ENCODE measurements at regions not wholly inside any gene's neighbourhood (a gene's known extent, or its start where the extent isn't known, plus 50 kb on each side); places are given as distances from the start of the nearest gene placed in this dataset.

- TF ChIP-seq SRF (IDR thresholded peaks at IDR 0.05; ENCODE audit: low read depth in 2 of 2, low read length in 2 of 2) (no peak), KAT2A (conservative IDR thresholded peaks at IDR 0.05; ENCODE audit: control insufficient read depth, low read depth, low read length) (no peak), PKNOX1 (IDR thresholded peaks at IDR 0.05) (no peak), JUND (IDR thresholded peaks at IDR 0.05; ENCODE audit: low read depth, low read length) (no peak)
- Histone ChIP-seq H2AFZ (ENCODE audit: control insufficient read depth, low read depth, low read length) (no peak overlapping the region), H4K20me1 (ENCODE audit: control insufficient read depth, insufficient read depth) (no peaks in the 10 kb centered on the region), H3K27ac (ENCODE audit: control insufficient read depth, insufficient read depth) (no peak overlapping the region), H3K4me2 (ENCODE audit: control insufficient read depth, insufficient read depth) (no peak overlapping the region), H3K79me2 (ENCODE audit: control insufficient read depth, insufficient read depth, low read length) (no peaks in the 10 kb centered on the region), H3K36me3 (ENCODE audit: control insufficient read depth in 2 of 2, insufficient read depth in 2 of 2, low read length in 1 of 2) (no peaks in the 10 kb centered on the region), H3K9me3 (replicated peaks; ENCODE audit: control insufficient read depth, insufficient read depth, low read length) (no peaks in the 10 kb centered on the region; the same call in 2 of the 3 replicates), H3K27me3 (replicated peaks in 1 of 2; ENCODE audit: control insufficient read depth in 2 of 2, insufficient read depth in 2 of 2, low read length in 1 of 2) (no peaks in the 10 kb centered on the region), H3K4me1 (ENCODE audit: control insufficient read depth, insufficient read depth, low read length) (no peaks in the 10 kb centered on the region), H3K4me3 (no peak overlapping the region), H3K9ac (ENCODE audit: control insufficient read depth, insufficient read depth, low read length) (no peak overlapping the region)
- 0% methylated on average over 1 of the region's 1 CpG for WGBS (ENCODE audit: insufficient coverage, insufficient replicate concordance, low lambda C conversion rate, missing lambda C conversion rate)
- no peak for FAIRE-seq
- BruUV-seq (replicated peaks), result no TSS peak
- intact Hi-C loops (cut with micrococcal nuclease; ENCODE audit: unreplicated experiment), result no loop called here
- RAD21 ChIA-PET (ENCODE audit: unreplicated experiment), result no interaction called here
- SMC1A ChIA-PET (ENCODE audit: uncharacterized antibody, unreplicated experiment), result interaction anchor here (0.7 to 1.3 kb wide), 2 partner anchors 11 to 1051 kb away, joined by 3 read pairs; no protein-coding TSS in a partner anchor
- POLR2A ChIA-PET, result no interaction called here
- in situ Hi-C loops (cut with MboI), result no loop called here
- CTCF ChIA-PET, result no interaction called here
- ATAC-seq, result no peak
- DNase-seq (ENCODE audit: low read depth, low spot score), result no peak
These were observed 275.4 kb upstream of the SFRP2 start for GRCh38 chr4:154064244-154064643.

- DNase-seq (ENCODE audit: low read depth, low spot score) (no peak), ATAC-seq (no peak), FAIRE-seq (no peak)
- no peak overlapping the region for H3K4me3 ChIP-seq
- ChIA-PET POLR2A (no interaction called here), SMC1A (ENCODE audit: uncharacterized antibody, unreplicated experiment) (no interaction called here), CTCF (interaction anchor here (0.6 to 1.2 kb wide), 2 partner anchors 230 to 264 kb away, joined by 3 read pairs; no protein-coding TSS in a partner anchor), RAD21 (ENCODE audit: unreplicated experiment) (no interaction called here)
- H3K9ac ChIP-seq (ENCODE audit: control insufficient read depth, insufficient read depth, low read length), result no peak overlapping the region
- H4K20me1 ChIP-seq (ENCODE audit: control insufficient read depth, insufficient read depth), result no peaks in the 10 kb centered on the region
- H3K9me3 ChIP-seq (replicated peaks; ENCODE audit: control insufficient read depth, insufficient read depth, low read length), result no peaks in the 10 kb centered on the region
- H3K27me3 ChIP-seq (replicated peaks in 1 of 2; ENCODE audit: control insufficient read depth in 2 of 2, insufficient read depth in 2 of 2, low read length in 1 of 2), result no peaks in the 10 kb centered on the region
- H3K4me2 ChIP-seq (ENCODE audit: control insufficient read depth, insufficient read depth), result no peak overlapping the region
- BruUV-seq (replicated peaks), result no TSS peak
- H3K79me2 ChIP-seq (ENCODE audit: control insufficient read depth, insufficient read depth, low read length), result no peaks in the 10 kb centered on the region
- H3K36me3 ChIP-seq (ENCODE audit: control insufficient read depth in 2 of 2, insufficient read depth in 2 of 2, low read length in 1 of 2), result no peaks in the 10 kb centered on the region
- 0 out of 6 replicates have a peak, but pooled peaks of 2 of the 3 experiments have one; percentile 6 to 8 for TF ChIP-seq CTCF (IDR thresholded peaks at IDR 0.05 in 2 of 3, conservative IDR thresholded peaks at IDR 0.05 in 1 of 3; ENCODE audit: control insufficient read depth in 2 of 3, extremely low read depth in 1 of 3, insufficient read depth in 1 of 3, low read depth in 3 of 3, low read length in 3 of 3)
- no peak for TF ChIP-seq ASH2L (IDR thresholded peaks at IDR 0.05; ENCODE audit: borderline replicate concordance, low read depth)
- TF ChIP-seq YY1 (IDR thresholded peaks at IDR 0.05; ENCODE audit: low read depth, low read length), result no peak
- no peaks in the 10 kb centered on the region for H3K4me1 ChIP-seq (ENCODE audit: control insufficient read depth, insufficient read depth, low read length)
- no peak overlapping the region for H2AFZ ChIP-seq (ENCODE audit: control insufficient read depth, low read depth, low read length)
- in situ Hi-C loops (cut with MboI) (no loop called here), intact Hi-C loops (cut with micrococcal nuclease; ENCODE audit: unreplicated experiment) (no loop called here)
- 21% methylated on average over 6 of the region's 6 CpGs for WGBS (ENCODE audit: insufficient coverage, insufficient replicate concordance, low lambda C conversion rate, missing lambda C conversion rate)
- no peak overlapping the region for H3K27ac ChIP-seq (ENCODE audit: control insufficient read depth, insufficient read depth)
These were observed 260.7 kb upstream of the SFRP2 start for GRCh38 chr4:154049457-154050181.
